A549 (cell line): ENCODE measurements at regions not wholly inside any gene's neighbourhood (a gene's known extent, or its start where the extent isn't known, plus 50 kb on each side); places are given as distances from the start of the nearest gene placed in this dataset.
A peak's percentile ranks its signal among the peaks of the same experiment; 100 is the strongest.

Source experiments
- ATAC-seq, 2 experiments: fragments of 200-7000 bp in 1 of 2; fragments of >200 bp in 1 of 2; cut with Nextera tagmentation in 1 of 2; cut with Tn5 transposase in 1 of 2; 3 replicates each; pipeline versions ENCODE4 v1.8.0 to v1.9.1; 2018 to 2020; ENCODE audit warnings: mild to moderate bottlenecking in 1 of 2, moderate library complexity in 1 of 2
- CTCF ChIA-PET: fragments of 300-600 bp; sonication (Branson Sonifier 250); formaldehyde crosslinking; extraction: SDS; loops from one replicate; lab custom pipeline; 2021; ENCODE audit warnings: antibody characterized with exemption, inconsistent platforms; lab: Yijun Ruan, JAX
- POLR2A ChIA-PET: fragments of 350-600 bp; formaldehyde crosslinking; extraction: SDS; loops from one replicate; lab custom pipeline; 2021; ENCODE audit warnings: antibody characterized with exemption, inconsistent platforms; lab: Yijun Ruan, JAX
- DNase-seq, 2 experiments: peaks; one replicate each; pipeline versions ENCODE4 v3.0.0 to v3.0.0-alpha.2; 2011 to 2016; ENCODE audit warnings: low read depth in 1 of 2, low spot score in 1 of 2
- FAIRE-seq: peaks from 2 replicates; lab custom pipeline; 2011; peaks lifted over from hg19 to GRCh38; lab: Jason Lieb, UNC
- H3K27ac ChIP-seq, 2 experiments: fragments of >200 bp; sonication (Bioruptor Twin); formaldehyde crosslinking; 3 replicates each; pipeline ENCODE4 v1.5.1; 2016 to 2017
- H3K4me1 ChIP-seq: fragments of >200 bp; sonication (Bioruptor Twin); formaldehyde crosslinking; 3 replicates; pipeline ENCODE4 v1.6.1; 2016
- H3K4me2 ChIP-seq: fragments of >200 bp; sonication (Bioruptor Twin); formaldehyde crosslinking; 3 replicates; pipeline ENCODE4 v1.6.1; 2016
- H3K4me3 ChIP-seq: fragments of >200 bp; sonication (Bioruptor Twin); formaldehyde crosslinking; 3 replicates; pipeline ENCODE4 v1.5.1; 2016
- H3K9me3 ChIP-seq: fragments of >200 bp; sonication (Bioruptor Twin); formaldehyde crosslinking; 3 replicates; pipeline ENCODE4 v1.6.1; 2016
- BCL3 ChIP-seq: fragments of >200 bp; sonication (Bioruptor Twin); formaldehyde crosslinking; IDR thresholded peaks from 3 replicates; pipeline ENCODE4 v1.6.1; 2016
- BHLHE40 ChIP-seq: IDR thresholded peaks from 2 replicates; pipeline ENCODE4 v1.6.1; 2012; ENCODE audit warnings: low read depth, low read length, inconsistent platforms
- CEBPB ChIP-seq, 2 experiments: fragments of >200 bp in 1 of 2; sonication (Bioruptor Twin) in 1 of 2; formaldehyde crosslinking in 1 of 2; IDR thresholded peaks; 2 replicates each; pipeline ENCODE4 v1.6.1; 2012 to 2016
- CHD2 ChIP-seq: fragments of 150-350 bp; IDR thresholded peaks from 2 replicates; pipeline ENCODE4 v1.6.1; 2014; ENCODE audit warnings: low read length; ENCODE audit not compliant: partially characterized antibody
- E2F6 ChIP-seq: IDR thresholded peaks from 2 replicates; pipeline ENCODE4 v1.6.1; 2012; ENCODE audit warnings: low read depth, borderline replicate concordance
- EHF ChIP-seq: fragments of 250-450 bp; sonication (Bioruptor Pico); IDR thresholded peaks from 2 replicates; pipeline ENCODE4 v1.5.0; 2020; ENCODE audit warnings: mild to moderate bottlenecking
- FOSB ChIP-seq: fragments of 250-450 bp; sonication (Bioruptor Pico); IDR thresholded peaks from 2 replicates; pipeline ENCODE4 v1.5.0; 2020; ENCODE audit warnings: mild to moderate bottlenecking, moderate library complexity
- FOSL2 ChIP-seq, 2 experiments: fragments of 450-650 bp in 1 of 2; fragments of >200 bp in 1 of 2; sonication (Bioruptor Twin) in 1 of 2; formaldehyde crosslinking; IDR thresholded peaks; 2 replicates each; pipeline versions ENCODE4 v1.5.0 to v1.6.1; 2016 to 2020; ENCODE audit warnings: mild to moderate bottlenecking in 1 of 2, moderate library complexity in 1 of 2
- GATA3 ChIP-seq: IDR thresholded peaks from 2 replicates; pipeline ENCODE4 v1.6.1; 2012; ENCODE audit warnings: borderline replicate concordance
- HDAC2 ChIP-seq: fragments of 200-600 bp; sonication (generic); IDR thresholded peaks from 2 replicates; pipeline ENCODE4 v1.6.1; 2016
- HOXB13 ChIP-seq: fragments of 250-450 bp; sonication (Bioruptor Pico); IDR thresholded peaks from 2 replicates; pipeline ENCODE4 v1.5.0; 2020; ENCODE audit warnings: low read depth, mild to moderate bottlenecking, moderate library complexity
- JUNB ChIP-seq: fragments of >200 bp; sonication (Bioruptor Twin); formaldehyde crosslinking; IDR thresholded peaks from 2 replicates; pipeline ENCODE4 v1.6.1; 2016
- KDM5A ChIP-seq: fragments of 200-600 bp; sonication (generic); IDR thresholded peaks from 2 replicates; pipeline ENCODE4 v1.6.1; 2016; ENCODE audit warnings: antibody characterized with exemption, mild to moderate bottlenecking
- MAZ ChIP-seq: fragments of 150-350 bp; IDR thresholded peaks from 2 replicates; pipeline ENCODE4 v1.6.1; 2014; ENCODE audit warnings: antibody characterized with exemption, low read depth, low read length, borderline replicate concordance
- MYC ChIP-seq: IDR thresholded peaks from 2 replicates; pipeline ENCODE4 v1.6.1; 2012; ENCODE audit warnings: mild to moderate bottlenecking, inconsistent platforms, low read length, improper control_type of control experiment, borderline replicate concordance
- RAD21 ChIP-seq, 2 experiments: fragments of >200 bp in 1 of 2; sonication (Bioruptor Twin) in 1 of 2; formaldehyde crosslinking in 1 of 2; IDR thresholded peaks in 1 of 2; conservative IDR thresholded peaks in 1 of 2; 2 replicates in 1 of 2; 3 replicates in 1 of 2; pipeline ENCODE4 v1.6.1; 2012 to 2018; ENCODE audit warnings: inconsistent platforms in 1 of 2
- RARB ChIP-seq: fragments of 250-450 bp; sonication (Bioruptor Pico); IDR thresholded peaks from 2 replicates; pipeline ENCODE4 v1.8.0; 2021; ENCODE audit warnings: mild to moderate bottlenecking, moderate library complexity
- RCOR1 ChIP-seq: fragments of 150-350 bp; IDR thresholded peaks from 2 replicates; pipeline ENCODE4 v1.6.1; 2014; ENCODE audit warnings: antibody characterized with exemption, low read length, low read depth
- RFX5 ChIP-seq: fragments of 450-650 bp; IDR thresholded peaks from 2 replicates; pipeline ENCODE4 v1.7.1; 2014; ENCODE audit warnings: antibody characterized with exemption, mild to moderate bottlenecking, moderate library complexity
- TFCP2L1 ChIP-seq: fragments of 250-450 bp; sonication (Bioruptor Pico); IDR thresholded peaks from 2 replicates; pipeline ENCODE4 v1.5.0; 2021; ENCODE audit warnings: mild to moderate bottlenecking
- ZC3H11A ChIP-seq: fragments of 450-650 bp; IDR thresholded peaks from 2 replicates; pipeline ENCODE4 v1.6.1; 2014; ENCODE audit warnings: antibody characterized with exemption, mild to moderate bottlenecking
- ZNF302 ChIP-seq: fragments of 250-450 bp; sonication (Bioruptor Pico); IDR thresholded peaks from 2 replicates; pipeline ENCODE4 v1.9.0; 2021; ENCODE audit warnings: inconsistent platforms, mild to moderate bottlenecking, moderate library complexity
- WGBS: methylation state at CpG from one replicate; pipeline ENCODE4 v1.1.6; 2017; ENCODE audit errors: missing lambda C conversion rate; 5-methylcytosine and 5-hydroxymethylcytosine counted together
- TF ChIP-seq, protein P1 (sequence below): fragments of >200 bp; sonication (Bioruptor Twin); formaldehyde crosslinking; IDR thresholded peaks from 3 replicates; pipeline ENCODE4 v1.5.1; 2016
- TF ChIP-seq, protein P2 (sequence below): IDR thresholded peaks from 2 replicates; pipeline ENCODE4 v1.6.1; 2012

- TF ChIP-seq, protein P1, sequence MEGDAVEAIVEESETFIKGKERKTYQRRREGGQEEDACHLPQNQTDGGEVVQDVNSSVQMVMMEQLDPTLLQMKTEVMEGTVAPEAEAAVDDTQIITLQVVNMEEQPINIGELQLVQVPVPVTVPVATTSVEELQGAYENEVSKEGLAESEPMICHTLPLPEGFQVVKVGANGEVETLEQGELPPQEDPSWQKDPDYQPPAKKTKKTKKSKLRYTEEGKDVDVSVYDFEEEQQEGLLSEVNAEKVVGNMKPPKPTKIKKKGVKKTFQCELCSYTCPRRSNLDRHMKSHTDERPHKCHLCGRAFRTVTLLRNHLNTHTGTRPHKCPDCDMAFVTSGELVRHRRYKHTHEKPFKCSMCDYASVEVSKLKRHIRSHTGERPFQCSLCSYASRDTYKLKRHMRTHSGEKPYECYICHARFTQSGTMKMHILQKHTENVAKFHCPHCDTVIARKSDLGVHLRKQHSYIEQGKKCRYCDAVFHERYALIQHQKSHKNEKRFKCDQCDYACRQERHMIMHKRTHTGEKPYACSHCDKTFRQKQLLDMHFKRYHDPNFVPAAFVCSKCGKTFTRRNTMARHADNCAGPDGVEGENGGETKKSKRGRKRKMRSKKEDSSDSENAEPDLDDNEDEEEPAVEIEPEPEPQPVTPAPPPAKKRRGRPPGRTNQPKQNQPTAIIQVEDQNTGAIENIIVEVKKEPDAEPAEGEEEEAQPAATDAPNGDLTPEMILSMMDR = no peak
- no peak for TF ChIP-seq RAD21 (conservative IDR thresholded peaks at IDR 0.05 in 1 of 2, IDR thresholded peaks at IDR 0.05 in 1 of 2)
Observed at GRCh38 chr13:34026308-34026707, 208.4 kb downstream of the RFC3 start (continued).

GRCh38 chr13:34028496-34029442 is 210.8 kb downstream of the RFC3 start:
- CTCF ChIA-PET = no interaction called here

GRCh38 chr13:34030782-34031181 is 212.8 kb downstream of the RFC3 start:
- Histone ChIP-seq H3K4me3 (no peak overlapping the region), H3K4me1 (no peaks in the 10 kb centered on the region), H3K27ac (no peak overlapping the region), H3K4me2 (no peak overlapping the region), H3K9me3 (peaks cover 24% of the 10 kb centered on the region)
- TF ChIP-seq MYC = no peak
- TF ChIP-seq ZC3H11A = no peak
- no peak for TF ChIP-seq EHF (CRISPR knock-in tag)
- no peak for TF ChIP-seq E2F6
- TF ChIP-seq CHD2 = no peak
- TF ChIP-seq BCL3 = no peak
- no peak for TF ChIP-seq GATA3
- no peak for TF ChIP-seq FOSL2 (IDR thresholded peaks at IDR 0.05)
- no peak for TF ChIP-seq FOSL2 (CRISPR knock-in tag; IDR thresholded peaks at IDR 0.05)
- FAIRE-seq (no peak), ATAC-seq (no peak), DNase-seq (no peak)
- CTCF ChIA-PET = interaction anchor here (1.1 kb wide), 1 partner anchor 46 kb away, joined by 4 read pairs; no protein-coding TSS in a partner anchor
- POLR2A ChIA-PET = no interaction called here

More at GRCh38 chr13:34028496-34029442, 210.8 kb downstream of the RFC3 start:
- TF ChIP-seq JUNB (no peak), FOSL2 (IDR thresholded peaks at IDR 0.05) (no peak), FOSL2 (CRISPR knock-in tag; IDR thresholded peaks at IDR 0.05) (peak; percentile 10; the same call in 1 of the 2 replicates)
- TF ChIP-seq, all 56 proteins: peak for 1
- Histone ChIP-seq H3K4me2 (no peak overlapping the region), H3K4me3 (no peak overlapping the region), H3K27ac (no peak overlapping the region), H3K9me3 (peaks cover 28% of the 10 kb centered on the region), H3K4me1 (no peaks in the 10 kb centered on the region)
- POLR2A ChIA-PET = no interaction called here
- no peak for DNase-seq
- no peak for ATAC-seq
- FAIRE-seq = no peak
- 59% methylated on average over 5 of the region's 5 CpGs for WGBS

GRCh38 chr13:34031610-34032009 is 213.7 kb downstream of the RFC3 start:
- CTCF ChIA-PET = interaction anchor here (0.7 to 1.1 kb wide), 2 partner anchors 46 to 678 kb away, joined by 3 to 4 read pairs; no protein-coding TSS in a partner anchor
- DNase-seq = no peak
- POLR2A ChIA-PET = no interaction called here
- WGBS = 81% methylated on average over 4 of the region's 4 CpGs
- Histone ChIP-seq H3K4me1 (peaks cover 4% of the 10 kb centered on the region; the same call in 2 of the 3 replicates), H3K27ac (no peak overlapping the region), H3K9me3 (peaks cover 16% of the 10 kb centered on the region), H3K4me3 (no peak overlapping the region), H3K4me2 (no peak overlapping the region)
- FAIRE-seq = no peak
- no peak for ATAC-seq
- TF ChIP-seq TFCP2L1 (CRISPR knock-in tag) (no peak), CEBPB (IDR thresholded peaks at IDR 0.05) (no peak), HDAC2 (no peak), FOSB (CRISPR knock-in tag) (no peak), KDM5A (no peak), BHLHE40 (no peak), RARB (CRISPR knock-in tag) (no peak), RFX5 (no peak), RCOR1 (no peak), MAZ (no peak), HOXB13 (no peak), ZNF302 (CRISPR knock-in tag) (no peak), E2F6 (no peak)
- TF ChIP-seq, protein P2, sequence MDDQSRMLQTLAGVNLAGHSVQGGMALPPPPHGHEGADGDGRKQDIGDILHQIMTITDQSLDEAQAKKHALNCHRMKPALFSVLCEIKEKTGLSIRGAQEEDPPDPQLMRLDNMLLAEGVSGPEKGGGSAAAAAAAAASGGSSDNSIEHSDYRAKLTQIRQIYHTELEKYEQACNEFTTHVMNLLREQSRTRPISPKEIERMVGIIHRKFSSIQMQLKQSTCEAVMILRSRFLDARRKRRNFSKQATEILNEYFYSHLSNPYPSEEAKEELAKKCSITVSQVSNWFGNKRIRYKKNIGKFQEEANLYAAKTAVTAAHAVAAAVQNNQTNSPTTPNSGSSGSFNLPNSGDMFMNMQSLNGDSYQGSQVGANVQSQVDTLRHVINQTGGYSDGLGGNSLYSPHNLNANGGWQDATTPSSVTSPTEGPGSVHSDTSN = no peak
